Embryonic facial prominence (tissue), 1 donor: ENCODE measurements at regions not wholly inside any gene's neighbourhood (a gene's known extent, or its start where the extent isn't known, plus 50 kb on each side); places are given as distances from the start of the nearest gene placed in this dataset.

Source experiments
- DNase-seq: peaks from one replicate; pipeline ENCODE4 v3.0.0-alpha.2; 2016; ENCODE audit errors: extremely low spot score

GRCh38 chr2:64338910-64339500, 115.0 kb upstream of the LGALSL start:
- no peak for DNase-seq

- DNase-seq, result no peak
Observed at GRCh38 chr2:64341461-64341860, 112.5 kb upstream of the LGALSL start.

DNA sequence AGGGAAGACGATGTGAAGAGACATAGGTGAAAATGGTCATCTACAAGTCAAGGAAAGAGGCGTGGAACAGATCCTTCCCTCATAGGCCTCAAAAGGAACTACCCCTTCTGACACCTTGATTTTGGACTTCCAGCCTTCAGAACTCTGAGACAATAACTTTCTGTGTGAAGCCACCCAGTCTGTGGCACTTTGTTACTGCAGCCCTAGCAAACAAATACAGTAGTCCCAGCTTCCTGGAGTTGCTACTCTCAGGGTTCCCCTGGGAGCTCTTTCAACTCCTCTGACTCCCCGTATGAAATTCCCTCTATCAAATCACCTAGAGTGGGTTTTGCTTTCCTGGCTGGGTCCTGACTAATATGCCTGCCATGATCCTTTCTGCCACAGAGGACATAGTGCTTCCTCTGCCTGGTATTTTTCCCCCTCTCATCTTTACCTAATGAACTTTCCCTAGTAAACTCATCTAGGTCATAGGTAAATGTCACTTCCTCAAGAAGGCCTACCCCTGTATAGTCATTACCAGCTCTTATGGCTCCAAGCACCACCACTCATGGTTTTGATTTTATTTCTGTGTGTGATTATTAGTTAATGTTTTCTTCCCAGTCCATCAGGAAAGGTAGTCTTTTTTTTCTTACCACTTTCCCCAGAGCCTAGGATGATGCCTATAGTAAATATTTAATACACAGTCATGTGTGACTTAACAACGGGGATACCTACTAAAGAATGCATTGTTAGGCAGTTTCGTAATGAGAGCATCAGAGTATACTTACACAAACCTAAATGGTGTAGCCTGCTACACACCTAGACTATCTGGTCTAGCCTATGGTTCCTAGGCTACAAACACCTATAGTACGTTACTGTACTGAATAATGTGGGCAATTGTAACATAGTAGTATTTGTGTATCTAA, 111.5 kb upstream of the LGALSL start:
- DNase-seq, result no peak

DNA sequence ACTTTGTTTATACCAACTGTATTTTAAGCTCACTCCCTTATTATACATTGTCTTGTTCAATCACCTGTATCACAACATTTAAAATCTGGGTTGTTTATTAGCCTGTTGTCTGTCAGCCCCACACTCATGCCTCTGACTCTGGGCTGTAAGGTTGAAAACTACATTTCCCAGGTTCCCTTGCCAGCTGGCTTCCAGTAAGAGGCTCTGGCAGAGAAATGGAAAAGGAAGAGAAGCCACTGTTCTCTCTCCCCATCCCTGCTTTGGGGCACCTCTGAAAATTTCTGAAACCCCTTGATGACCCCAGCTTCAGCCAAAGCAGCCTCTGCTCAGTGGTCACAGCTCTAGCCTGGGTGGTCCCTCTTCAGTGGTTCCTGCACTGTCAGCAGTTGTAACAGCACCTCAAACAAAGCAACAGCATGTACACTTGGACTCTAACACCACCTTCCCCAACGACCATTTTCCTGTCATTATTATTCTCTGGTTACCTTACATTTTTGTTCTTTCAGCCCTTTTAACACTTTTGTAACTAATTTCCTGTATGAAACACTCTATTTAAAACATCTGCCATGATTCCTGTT, 108.9 kb upstream of the LGALSL start:
- DNase-seq, result no peak

GRCh38 chr2:64345998-64346397, 108.0 kb upstream of the LGALSL start:
- DNase-seq, result no peak

DNA sequence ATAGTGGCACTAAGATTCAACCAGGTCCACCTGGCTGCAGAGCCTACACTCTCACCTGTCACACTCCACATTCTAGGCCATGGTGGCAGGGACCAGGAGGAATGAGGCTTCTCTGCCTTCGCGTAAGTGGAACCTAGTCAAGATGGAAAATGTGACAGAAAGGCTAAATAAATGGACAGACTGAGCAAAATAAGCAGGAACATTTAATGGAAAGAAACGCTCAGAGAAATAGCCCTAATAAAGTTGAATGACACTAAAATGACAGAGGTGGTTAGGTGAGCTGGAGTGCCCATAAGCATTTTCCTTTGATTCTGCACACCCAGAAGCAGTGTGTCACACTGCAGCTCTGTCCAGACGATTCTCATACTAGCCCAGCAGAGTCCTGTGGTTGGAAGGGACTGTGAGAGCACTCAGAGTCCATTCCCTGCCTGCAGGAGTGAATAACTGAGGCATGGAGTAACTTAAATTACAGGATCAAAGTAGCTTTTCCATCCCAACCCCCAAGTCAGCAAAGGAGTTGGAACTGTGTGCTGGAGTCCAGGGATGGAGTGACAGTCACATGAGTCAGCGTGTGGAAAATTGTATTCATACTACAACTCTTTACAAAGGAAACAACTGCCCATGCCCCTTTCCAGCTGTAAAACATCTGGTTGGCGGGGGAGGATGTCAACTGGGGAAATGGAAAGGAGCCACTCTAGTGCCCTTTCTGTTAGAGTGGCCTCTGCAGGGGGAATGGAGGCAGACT, 105.4 kb upstream of the LGALSL start:
- DNase-seq, result no peak

GRCh38 chr2:64349131-64349530, 104.8 kb upstream of the LGALSL start:
- no peak for DNase-seq

DNA sequence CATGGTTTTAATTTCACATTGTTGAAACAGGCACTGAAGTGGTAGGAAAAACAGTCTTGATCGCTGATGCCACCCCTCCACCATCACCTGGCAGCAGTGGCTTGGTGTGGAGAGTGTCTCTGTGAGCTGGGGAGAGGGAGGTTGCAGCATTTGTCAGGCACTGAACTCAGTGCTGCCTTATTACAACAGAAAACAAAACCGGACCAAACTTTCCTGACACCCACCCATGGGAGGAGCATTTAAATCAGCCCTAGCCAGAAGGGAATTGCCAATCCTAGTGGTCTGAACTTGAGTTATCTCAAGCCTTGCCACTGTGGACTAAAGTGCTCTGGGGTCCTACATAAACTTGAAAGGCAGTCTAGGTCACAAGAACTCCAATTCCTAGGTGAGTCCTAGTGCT, 103.0 kb upstream of the LGALSL start:
- no peak for DNase-seq

DNA sequence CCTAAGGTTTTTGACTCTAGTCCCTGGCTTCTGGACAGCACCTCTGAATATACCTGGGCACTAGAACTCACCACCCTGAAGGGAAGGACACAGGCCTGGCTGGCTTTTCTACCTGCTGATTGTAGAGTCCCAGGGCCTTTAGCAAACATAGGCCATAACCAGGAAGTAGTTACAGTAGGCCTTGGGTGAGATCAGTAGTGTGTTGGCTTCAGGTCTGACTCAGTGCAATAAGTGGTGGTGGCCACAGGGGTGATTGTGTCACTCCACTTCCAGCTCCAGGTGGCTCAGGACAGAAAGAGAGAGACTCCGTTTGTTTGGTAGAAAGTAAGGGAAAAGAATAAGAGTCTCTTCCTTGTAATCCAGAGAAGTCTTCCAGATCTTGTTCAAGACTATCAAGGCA, 101.7 kb upstream of the LGALSL start:
- no peak for DNase-seq

GRCh38 chr2:64354857-64355680, 98.9 kb upstream of the LGALSL start:
- DNase-seq, result no peak

DNA sequence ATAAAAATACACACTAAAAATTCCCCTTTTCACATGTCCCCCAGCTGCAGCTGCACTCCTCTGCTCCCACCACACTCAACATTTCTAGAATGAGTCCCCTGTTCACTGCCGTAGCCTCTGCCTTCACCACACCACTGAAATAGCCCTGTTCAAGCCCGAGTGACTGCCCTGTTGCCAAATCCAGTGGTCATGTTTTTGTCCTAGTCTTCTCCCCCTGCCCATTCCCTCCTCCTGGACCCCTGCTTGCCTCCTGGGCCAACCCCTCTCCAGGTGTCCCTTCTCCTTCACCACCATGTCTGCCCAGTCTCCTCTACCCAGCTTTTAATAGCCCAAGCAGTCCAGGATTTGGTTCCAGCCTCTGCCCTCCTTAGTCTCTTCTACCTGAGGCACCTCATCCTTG, 97.1 kb upstream of the LGALSL start:
- DNase-seq, result no peak

DNA sequence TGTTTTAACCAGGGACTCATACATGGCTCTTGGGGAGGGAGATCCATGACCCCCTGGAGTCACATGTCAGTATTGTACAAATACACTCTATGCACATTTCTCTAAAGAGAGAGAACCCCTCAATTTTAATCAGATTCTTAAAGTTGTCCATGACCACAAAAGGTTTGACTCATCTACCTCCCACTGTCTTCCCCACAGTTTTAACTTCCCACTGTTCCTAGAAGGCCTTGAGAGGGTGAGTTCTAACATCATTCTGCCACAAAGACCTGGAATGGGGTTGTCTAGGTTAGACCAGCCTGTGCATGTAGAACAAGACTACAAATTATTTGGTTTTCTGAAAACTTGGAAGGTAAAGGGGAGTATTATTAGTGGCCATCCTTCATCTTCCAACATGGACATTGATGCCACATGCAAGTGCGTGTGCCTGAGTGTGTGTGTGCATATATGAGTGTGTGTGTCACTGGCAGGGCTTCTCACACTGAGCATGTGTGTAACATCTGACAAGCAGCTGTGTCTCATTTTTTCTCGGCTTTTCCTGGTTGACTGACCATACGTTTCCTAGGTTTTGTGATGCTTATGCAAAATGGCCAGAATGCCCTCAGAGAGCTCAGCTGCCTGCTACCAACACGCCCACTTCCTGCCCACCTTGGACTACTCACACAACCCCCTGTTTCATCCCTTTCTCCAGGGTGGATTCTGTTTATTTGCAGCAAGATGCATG, 94.6 kb upstream of the LGALSL start:
- DNase-seq, result no peak

DNA sequence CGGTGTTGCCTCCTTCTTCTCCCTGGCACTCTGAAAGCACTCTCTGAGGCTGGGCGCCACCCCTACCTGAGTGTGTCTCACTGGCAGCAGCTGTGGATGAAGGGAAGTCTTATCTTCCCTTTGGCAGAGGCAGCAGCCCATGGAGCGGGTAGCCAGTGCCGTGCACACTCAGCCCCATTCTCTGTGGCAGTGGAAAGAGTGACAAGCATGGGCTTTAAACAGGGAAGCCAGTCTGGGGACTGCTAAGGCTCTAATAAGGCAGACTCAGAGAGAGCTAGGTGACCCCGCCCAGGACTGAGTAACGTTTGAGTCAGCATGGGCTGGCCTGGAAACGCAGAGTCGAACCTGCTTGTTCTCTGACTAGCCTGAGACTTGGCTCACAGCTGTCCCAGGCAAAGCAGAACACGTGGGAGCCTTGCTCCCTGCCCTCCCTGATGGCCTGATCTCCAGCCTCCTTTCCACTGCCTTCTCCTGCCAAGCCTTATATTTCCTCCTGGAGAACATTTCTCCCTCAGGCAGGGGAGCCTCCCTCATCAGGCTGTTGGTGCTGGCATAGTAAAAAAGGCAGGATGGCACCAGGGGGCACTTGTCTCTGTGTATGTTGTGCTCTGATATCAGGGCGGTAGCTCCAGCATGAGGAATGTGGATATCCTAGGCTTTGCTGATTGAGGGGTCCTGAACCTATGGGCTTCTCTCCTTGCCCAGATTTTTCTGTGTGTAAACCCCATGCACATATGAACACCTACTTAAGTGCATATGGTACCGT, 93.9 kb upstream of the LGALSL start:
- no peak for DNase-seq

- no peak for DNase-seq
Observed at GRCh38 chr2:64361151-64361938, 92.6 kb upstream of the LGALSL start.

- DNase-seq, result no peak
Observed at GRCh38 chr2:64362562-64363026, 91.4 kb upstream of the LGALSL start.

DNA sequence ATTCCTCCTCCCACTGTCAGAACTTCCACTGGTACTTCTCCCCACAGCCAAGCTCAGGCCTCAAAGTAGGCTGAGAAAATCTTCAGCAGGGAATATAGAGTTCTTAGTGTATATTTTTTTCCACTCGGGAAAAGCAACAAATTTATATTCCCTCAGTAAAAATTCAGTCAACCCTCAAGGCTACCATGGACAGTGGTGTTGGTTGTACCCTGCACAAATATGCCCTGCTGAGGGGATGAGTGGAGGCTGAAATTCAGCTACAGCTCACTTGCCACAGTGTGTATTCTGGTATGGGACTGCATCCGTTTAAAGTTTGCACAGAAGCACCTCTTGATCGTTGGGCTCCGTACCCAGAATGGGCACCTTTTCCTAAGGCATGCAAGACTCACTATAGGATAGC, 90.8 kb upstream of the LGALSL start:
- no peak for DNase-seq

DNA sequence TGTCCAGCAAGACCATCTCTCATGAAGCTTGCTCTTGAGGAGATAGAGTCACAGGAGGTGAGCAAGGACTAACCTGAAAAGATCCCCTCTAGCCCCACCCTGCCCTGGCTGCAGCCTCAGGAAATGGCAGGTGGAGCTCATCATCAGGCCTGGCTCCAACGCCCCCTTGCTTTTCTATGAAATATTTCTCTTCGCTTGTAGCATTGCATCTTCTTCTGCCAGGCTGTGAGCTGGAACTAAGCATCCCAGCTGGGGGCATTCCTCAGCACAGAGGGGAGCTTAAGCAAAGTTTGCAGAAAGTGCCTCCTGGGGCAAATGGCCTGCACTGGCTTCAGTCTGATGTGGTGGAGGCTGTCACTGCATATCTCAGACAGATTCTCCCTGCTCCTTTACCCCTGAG, 90.1 kb upstream of the LGALSL start:
- DNase-seq, result no peak

DNA sequence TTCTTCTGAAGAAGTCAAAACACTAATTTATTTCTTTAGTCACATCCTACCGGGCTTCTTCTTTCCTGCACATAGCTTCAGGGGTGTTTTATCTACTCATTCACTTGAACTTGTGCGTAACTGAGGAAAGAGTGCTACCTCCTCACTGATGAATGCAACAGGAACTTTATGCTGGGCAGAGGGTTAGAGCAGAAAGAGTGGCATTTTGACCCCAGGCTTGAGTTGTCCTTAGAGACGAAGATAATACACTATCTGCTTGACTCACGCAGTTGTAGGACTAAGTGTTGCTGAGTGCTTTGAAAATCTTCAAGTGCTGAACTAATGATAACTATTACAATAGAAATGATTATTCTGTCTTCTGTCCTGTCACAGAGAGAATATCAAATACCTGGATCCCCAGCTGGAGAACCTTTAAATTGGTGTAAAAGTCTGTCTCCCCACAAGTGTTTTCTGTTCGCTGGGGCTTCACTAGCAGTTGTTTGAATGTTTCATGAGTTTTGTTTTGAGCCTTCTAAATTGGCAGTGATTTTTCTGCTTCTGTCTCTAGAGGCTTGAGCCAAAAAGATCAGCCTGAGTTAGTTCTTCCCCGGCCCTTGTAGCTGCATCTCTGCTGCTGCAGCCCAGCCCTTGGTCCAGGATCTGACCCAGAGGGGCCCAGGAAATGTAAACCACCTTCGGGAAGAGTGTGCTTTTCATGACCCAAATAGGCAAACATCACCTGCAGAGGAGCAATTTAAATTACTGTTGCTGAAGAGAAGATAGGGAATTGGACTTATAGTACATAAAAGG, 86.3 kb upstream of the LGALSL start:
- no peak for DNase-seq
